DMS114 treated with DMSO at 0.1 percent for 48 hours (cell line): ENCODE measurements at regions not wholly inside any gene's neighbourhood (a gene's known extent, or its start where the extent isn't known, plus 50 kb on each side); places are given as distances from the start of the nearest gene placed in this dataset.
A peak's percentile ranks its signal among the peaks of the same experiment; 100 is the strongest.

ENCODE experiments used
- DNase-seq: peaks from one replicate; lab custom pipeline; 2025; ENCODE audit not compliant: unreplicated experiment; lab: John Stamatoyannopoulos, UW

DNA sequence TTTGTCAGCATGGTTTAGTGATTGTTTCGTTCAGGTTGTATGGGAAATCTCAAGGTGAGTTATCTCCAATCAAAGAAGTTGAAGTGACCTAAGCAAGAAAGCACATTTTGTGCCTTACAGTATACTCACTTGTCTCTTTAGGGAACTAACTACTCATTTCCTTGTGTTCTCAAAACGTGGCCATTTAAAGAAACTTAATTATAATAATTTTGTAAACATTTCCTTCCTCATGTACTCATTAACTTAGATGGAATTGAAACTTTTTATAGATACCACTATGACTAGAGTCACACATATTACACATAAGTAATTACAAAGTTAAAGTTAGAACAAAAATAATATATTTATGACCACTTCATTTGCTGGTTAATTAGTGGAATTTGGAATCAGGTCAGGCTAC, 552.6 kb downstream of the MRPL39 start:
- no peak for DNase-seq

DNA sequence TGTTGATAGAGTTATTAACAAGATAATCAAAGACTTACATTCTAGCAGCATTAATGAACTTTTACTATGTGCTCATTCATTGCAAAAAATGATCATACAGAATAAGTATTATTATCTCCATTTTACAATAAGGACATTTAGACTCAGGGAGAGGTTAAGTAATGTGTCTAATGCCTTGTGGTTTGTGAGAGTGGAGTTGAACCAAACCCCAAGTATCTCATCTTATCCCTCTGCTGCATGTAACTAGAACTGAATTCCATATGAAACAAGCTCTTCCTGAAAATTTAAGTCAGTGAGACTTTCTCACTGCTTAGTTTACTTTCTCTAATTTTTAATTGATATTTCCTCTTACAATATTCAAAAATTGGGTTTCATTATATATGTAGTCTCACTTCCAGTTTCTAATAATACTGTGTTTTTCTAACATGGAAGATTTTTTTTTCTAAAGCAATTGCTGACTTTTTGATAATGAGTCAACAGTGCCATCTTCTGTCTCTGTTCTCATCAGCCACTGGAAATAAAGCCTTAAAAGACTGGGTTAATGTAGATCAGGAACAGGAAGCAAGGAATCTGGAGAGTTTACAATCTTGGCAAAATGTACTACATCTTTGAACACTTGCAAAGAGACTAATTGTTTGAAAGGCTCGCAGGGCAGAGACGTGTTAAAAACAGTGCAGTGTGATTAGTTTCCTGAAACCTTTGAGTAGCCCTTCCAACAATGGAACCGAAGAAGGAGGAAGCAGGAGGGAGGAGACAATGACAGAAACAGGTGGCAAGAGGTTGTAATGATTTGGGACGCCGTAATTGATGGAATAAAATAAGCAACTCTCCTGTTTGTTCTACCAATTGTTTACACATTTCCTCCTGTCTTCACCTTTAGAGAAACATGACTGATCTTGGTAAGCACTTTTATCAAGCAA, 567.6 kb downstream of the MRPL39 start:
- peak; percentile 20 for DNase-seq

DNA sequence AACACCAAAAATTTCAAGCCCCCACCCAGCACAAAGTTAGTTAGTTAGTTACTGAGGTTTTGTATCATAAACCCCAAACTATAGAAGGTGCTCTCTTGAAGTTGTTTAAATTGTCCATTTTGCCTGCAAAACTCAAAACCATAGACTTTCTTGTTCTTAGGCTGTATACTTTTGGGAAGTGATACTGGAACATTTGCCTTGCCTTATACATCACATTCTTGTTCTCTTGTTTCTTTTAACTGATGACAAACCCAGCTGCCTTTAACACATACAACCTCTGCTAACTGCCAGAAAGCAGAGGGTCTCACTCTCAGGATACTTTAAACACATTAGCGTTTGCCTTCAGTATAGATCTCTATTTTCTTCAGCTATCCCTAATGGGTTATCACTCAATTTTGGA, 570.5 kb downstream of the MRPL39 start:
- no peak for DNase-seq

DNA sequence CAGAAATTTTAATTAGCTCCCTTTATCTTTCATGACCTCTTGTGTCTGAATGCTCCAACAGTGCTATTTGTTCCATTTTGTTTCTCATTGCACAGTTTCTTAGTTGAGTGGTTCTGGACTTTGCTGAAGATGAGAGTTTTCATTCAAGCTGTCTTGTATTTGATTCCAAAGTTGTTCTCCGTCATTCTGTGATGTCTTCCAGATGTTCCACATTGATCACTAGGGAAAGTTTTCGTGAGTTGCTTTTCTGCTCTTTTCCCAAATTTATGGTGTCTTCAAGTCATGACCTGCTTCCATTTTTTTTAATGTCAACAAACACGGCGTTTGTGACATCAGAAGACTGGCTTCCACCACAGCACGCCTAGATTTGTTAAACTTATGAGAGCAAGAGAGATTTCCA, 575.5 kb downstream of the MRPL39 start:
- no peak for DNase-seq

DNA sequence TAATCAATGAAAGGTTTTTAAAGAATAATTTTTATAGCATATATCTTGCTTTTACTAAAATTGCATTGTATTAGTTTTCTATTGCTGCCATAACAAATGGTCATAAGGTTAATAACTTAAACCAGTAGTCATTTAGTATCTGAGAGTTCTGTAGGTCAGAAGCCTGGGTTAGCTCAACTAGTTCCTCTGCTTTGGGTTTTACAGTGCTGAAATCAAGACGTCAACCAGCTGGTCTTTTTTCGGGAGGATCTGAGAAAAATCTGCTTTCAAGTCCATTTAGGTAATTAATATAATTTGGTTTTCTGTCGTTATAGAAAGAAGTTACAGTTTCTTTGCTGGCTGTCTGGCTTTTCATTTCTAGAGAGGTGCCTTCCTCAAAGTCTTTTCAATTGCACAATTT, 577.7 kb downstream of the MRPL39 start:
- no peak for DNase-seq

DNA sequence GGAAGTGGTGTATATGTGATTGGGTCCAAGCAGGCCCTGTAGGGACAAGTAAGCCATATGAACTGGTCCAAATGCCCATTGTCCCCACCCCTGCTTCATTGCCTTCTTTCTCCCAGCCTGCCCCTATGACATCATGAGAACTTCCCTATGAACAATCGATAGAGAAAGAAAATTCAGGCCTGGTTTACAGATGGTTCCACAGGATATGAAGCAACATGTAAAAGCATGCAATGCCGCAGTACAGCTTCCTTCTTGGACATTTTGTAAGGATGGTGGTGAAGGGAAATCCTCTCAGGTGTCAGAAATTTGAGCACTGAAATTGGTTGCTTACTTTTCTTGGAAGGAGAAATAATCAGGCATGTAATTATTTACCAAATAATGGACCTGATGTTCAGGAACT, 581.7 kb downstream of the MRPL39 start:
- no peak for DNase-seq

DNA sequence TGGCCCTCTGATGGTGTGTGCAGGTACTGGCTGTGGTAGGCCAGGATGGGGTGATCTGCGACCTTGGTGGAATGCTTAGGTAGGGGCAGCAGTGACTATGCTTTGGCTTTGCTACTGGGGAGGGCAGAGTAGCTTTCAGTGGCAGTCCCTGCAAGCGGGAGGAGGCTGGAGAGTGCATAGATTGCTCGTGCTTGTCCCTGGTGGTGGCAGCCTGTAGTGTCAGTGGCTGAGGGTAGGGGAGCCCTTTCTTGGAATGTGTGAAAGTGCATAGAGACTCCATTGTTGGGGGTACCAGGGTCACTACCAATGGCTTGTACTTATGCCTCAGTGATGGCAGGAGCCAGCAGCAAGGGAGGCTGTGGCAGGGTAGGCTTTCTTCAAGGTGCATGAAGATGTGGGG, 582.6 kb downstream of the MRPL39 start:
- no peak for DNase-seq

DNA sequence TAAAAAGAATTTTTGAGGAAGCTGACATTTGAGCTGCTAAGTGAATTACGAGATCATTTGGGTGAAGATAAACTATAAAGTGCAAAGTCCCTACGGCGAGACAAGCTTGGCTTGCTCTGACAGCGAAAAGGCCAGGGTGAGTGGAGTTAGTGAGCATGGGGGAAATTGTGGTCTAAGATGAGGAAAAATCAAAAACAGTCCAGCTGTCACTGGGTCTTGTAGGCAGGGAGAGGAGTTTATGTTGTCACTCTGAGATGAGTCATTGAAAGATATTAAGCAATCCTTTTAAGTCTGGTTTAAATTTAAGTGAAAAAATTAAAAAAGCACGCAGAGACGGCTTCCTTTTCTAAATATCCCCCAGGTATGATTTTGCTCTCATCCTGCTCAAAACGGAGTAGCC, 601.9 kb downstream of the MRPL39 start:
- DNase-seq = no peak

DNA sequence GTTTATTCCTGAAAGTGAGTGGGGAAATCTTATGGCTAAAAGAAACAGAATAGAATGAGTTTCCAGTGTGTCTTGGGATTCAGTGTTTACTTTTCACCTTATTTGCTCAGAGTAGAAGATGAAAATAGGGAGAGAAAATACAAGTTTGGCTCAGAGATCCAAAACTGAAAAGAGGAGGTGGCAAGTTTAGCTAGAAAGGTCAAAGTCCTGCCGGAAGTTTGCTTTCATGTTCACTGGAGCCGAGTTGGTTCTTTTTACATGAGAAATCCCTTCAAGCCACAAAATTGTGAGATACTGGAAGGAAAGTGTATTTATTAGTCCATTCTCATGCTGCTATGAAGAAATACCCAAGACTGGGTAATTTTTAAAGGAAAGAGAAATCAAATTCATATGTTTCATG, 604.6 kb downstream of the MRPL39 start:
- DNase-seq = no peak

DNA sequence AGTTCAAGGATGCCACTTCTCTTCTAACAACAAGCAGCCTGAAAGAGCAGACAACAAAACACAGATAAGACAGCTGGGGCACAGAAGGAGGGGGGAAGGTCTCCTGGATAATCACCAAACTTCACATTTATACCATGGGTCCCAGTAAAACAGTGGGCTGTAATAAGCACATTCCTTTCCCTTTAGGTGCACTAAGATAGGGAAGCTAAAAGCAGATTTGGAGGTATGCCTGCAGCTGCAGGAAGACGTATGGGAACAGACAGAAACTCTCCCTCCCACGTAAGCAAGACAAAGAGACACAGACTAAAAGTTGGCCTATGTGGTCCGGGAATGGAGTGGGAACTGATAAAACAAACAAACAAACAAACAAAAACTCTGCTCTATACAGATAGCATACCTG, 612.1 kb downstream of the MRPL39 start:
- no peak for DNase-seq

DNA sequence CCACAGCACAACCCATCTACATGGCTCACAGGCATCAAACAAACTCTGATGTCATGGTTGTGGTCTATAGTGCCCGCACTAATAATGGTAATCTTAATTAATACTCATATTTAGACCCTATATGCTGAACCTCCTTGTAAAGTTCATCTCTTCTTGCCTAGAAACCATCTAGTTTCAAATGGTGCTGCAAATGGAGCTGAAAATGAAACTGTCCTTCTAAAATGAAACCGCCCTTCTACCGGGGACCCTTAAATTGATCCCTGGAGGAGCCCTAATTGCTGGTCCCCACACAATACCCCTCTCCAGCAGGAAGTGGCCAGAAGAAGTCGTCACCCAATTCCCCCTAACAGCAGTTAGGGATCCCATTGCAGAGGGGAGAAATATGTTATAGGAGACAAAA, 612.6 kb downstream of the MRPL39 start:
- DNase-seq = no peak

DNA sequence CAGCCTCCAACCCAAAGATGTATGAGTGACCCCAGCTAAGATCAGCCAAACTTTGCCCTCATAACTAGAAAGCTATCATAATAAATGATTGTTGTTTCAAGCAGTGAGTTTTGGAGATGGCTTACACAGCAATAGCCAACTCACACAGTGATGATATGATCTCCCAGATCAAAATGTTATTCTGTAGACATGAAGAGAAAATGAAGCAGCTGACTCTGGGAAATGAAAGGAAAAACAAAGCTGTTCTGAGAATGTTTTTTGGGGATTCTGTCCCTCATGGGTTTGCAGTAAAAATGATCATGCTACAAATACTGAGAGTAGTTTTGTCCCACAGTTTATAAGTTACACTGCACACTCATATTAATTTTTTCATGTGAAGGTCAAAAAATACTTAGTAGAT, 617.8 kb downstream of the MRPL39 start:
- no peak for DNase-seq

DNA sequence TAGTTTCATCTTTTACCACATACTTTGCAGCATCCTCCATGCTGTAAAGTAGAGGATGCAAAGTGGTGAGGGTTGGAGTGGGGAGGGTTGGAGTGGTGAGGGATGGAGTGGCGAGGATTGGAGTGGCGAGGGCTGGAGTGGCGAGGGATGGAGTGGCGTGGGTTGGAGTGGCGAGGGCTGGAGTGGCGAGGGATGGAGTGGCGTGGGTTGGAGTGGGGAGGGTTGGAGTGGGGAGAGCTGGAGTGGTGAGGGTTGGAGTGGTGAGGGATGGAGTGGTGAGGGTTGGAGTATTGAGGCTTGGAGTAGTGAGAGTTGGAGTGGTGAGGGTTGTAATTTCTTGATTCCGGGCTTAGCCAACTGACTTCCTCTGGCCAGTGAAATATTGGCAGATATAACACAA, 618.3 kb downstream of the MRPL39 start:
- no peak for DNase-seq

DNA sequence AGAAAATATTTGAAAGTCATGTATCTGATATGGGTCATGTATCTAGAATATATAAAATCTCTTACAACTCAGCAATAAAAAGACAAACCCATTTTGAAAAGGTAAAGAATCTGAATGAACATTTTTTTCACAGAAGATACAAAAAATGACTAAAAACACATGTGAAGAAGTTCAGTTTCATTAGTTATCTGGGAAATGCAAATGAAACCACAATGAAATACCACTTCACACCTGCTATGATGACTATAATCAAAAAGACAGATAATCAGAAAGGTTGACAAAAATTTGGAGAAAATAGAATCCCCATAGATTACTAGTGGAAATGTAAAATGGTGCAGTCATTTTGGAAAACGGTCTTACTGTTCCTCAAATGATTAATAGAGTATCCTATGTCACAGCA, 631.0 kb downstream of the MRPL39 start:
- DNase-seq = no peak

DNA sequence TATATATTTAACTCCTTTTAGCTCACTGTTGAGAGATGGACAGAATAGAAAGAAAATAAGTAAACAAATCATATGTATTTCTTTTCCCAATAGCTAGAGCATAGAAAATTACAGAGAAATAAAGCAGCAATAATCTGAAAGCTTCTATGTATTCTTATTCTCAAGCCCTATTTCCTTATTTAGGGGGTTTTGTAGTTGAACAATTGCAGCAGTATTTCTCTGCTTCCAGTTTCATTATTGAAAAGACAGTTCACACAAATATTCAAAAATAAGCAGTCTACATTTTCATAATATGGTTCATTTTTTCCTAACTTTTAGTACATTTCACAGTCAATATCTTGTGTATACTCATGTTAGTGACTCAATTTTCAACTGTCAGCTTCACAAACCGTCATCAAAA, 638.2 kb downstream of the MRPL39 start:
- DNase-seq = no peak

DNA sequence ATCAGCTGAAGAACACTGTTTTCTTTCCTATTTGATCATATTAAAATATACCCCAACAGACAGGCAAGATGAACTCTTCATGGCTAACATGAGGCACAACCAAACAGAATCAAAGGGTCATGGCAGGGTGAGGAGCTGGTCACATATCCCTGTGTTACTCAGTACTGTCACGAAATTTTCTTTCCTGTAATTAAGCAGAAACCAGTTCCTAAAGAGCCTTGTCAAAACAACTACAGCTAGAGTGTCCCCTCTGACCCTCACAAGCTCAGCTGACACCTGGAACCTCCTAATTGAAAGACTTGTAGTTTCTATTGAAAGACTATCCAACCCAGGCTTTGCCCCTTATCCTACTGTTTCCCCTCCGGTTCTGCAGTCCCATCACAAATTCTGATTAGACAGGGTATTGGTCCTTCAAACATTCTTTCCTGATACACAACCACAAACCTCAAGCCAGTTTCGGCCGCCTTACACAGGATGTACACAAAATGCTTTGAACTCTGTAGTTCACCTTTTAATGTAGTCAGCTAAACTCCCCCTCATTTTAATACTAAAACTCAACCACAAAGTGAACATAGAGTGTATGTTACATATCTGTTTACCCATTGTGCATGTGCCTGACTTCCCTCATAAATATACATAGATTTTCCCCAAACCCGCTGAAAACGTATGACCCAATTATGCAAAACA, 651.9 kb downstream of the MRPL39 start:
- DNase-seq = no peak

DNA sequence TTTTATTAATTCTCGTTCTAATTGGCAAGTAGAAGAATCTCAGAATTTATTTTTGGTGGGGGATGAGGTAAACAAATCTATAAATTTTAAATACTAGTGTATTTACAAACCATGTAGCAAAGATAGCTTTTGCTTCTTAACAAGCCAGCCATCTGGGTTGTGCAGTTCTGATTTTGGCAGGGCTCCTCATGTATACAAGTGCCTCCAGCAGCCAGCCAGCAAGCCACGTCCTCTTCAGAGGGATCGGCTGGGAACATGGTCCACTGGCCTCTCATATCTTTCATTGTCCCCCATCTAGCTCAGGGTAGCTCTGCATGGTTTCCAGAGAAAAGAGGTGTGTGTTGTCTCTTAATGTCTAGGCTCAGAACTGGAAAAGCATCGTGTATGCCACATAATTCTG, 659.1 kb downstream of the MRPL39 start:
- no peak for DNase-seq

DNA sequence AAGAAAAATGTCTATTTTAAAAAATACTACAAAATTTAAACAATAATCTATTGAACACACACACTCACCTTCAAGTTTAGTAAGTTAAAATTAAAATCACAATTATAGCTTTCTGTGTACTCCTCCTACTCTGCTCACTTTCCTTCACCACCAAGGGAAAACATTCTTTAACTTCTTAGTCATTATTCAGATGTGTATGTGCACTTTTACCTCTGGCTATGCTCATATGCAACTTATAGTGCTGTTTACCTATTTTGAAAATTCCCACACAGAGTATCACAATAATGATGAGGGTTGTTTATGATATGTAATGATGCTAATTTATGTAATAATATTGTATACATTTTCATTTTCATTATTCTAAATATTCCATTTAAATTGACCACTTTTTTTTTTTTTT, 661.4 kb downstream of the MRPL39 start:
- DNase-seq = no peak

DNA sequence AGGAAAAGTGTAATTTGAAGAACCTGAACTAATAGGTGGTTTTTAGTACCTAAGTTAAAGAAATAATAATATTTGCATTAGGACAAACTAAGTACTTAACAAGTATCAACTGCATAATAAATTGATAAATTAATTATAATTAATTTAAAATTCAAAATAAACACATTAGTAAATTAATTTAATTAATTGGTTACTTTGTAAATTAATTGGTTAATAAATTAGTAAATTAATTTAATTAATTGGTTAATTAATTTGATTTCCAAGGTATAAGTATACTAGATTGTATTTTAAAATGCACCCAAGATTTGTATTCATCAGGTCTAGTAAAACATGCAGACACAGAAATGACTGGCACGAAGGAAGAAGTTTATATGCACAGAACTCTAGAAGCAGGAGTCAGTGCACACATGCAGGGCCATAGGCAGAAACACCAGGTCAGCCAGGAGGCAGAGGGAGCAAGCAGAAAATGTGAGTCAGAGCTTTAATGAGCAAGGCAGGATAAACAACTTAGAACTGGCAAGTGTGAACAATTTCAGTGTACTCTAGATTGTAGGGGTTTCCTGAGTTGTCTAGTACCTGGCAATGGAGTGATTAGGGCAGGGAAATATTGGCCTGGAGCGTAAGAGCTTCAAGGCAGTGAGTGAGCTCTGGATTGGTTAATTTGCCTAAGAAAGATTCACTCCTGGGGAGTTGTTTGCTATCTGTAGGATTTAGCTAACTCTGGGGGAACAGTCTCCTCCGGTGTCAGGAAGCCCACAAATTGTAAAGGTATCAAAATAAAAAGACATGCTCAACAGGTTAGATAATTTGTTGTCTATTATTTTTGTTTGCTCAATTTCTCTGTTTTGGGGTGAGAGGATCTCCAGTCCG, 665.7 kb downstream of the MRPL39 start:
- DNase-seq = no peak

DNA sequence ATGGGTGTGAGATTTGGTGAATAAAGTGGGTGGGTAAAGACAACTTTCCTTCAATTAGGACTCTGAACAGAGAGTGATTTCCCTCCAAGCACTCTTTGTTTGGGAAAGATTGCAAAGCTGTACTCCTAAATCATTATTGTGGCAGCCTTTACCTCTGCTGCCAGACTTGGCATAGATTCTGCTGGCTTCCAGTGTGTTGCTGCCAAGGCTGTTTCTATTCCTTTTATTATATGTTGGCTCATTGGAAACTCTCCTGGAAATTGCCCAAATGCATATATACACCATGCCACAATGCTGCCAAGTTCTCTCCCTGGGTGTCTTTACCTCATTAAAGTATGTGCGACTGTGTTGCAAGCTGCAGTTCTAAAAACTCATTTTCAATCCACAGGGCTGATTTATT, 668.0 kb downstream of the MRPL39 start:
- no peak for DNase-seq

DNA sequence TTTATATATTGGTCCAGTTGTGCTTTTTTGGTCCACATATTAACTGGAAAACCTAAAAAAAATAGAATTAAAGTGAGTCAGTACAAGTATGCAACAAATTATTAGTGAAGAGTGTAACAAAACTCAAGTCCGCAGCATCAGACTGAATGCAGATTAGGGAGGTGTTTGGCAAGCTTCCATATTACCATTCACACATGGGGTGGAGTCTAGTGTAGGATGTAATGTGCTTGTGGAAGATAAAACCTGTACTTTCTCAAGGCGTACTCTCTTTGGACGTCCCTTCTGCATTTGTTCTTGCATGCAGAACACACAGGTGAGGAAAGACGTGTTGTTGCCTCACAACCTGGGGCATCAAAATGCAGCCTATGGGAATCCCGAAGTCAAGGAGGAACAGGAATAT, 668.7 kb downstream of the MRPL39 start:
- no peak for DNase-seq

DNA sequence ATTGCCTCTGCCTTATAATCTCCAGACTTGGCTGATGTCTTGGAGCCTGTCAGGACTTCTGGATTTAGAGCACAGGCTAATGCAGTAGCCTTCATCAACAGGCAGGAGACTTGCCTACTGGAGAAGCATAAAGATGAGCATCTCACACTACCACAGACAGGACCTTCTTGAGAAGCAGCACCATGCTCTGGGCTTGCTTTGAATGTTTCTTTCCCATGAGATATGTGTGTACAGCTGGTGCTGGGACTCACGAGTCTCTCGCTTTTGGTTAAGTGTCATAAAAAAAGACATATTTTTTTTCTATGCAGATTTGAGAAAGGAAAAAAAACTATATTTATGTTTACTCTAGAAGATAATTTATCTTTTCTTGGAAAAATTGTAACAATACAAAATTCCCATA, 671.3 kb downstream of the MRPL39 start:
- DNase-seq = no peak
